HPDE6-E6E7 (cell line): ENCODE measurements at regions not wholly inside any gene's neighbourhood (a gene's known extent, or its start where the extent isn't known, plus 50 kb on each side); places are given as distances from the start of the nearest gene placed in this dataset.

Source experiments
- DNase-seq: peaks from one replicate; pipeline ENCODE4 v3.0.0; 2011; ENCODE audit warnings: missing footprints; ENCODE audit errors: extremely low spot score

DNA sequence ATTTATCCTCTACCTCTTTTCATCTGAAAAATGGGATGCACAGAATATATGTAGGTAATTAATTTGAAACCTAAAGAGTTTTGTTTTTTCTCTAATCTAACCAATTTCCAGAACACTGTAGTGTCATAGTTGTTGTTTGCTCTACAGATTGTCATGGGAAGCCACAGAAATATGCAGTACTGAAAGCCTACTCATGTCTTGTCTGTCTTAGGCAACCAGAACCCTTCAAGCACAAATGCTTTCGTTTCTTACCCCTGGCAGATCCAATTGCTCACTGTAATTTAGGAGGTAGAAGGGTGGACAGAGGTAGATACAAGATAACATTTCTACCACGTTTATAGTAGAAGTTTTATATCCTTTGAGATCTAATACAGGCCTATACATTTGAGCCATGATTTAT, 330.2 kb upstream of the NOVA1 start:
- DNase-seq, result no peak

DNA sequence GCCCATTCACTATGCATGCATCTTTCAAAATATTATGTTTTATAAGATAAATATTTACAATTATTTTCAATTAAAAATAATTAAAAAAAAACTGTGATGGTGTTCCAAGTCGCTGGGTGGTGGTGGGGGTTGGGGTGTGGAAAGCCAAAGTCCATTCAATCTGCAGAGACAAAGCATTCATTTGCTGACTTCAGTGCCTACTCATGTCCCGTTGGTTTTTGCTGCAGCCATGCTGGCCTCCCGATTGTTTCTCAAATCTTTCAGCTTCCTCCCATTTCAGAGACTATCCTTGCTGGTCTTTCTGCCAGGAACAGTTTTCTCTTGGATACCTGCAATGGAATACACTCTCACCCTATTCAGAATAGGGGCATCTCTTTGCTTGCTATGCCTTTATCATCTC, 331.5 kb upstream of the NOVA1 start:
- DNase-seq, result no peak

DNA sequence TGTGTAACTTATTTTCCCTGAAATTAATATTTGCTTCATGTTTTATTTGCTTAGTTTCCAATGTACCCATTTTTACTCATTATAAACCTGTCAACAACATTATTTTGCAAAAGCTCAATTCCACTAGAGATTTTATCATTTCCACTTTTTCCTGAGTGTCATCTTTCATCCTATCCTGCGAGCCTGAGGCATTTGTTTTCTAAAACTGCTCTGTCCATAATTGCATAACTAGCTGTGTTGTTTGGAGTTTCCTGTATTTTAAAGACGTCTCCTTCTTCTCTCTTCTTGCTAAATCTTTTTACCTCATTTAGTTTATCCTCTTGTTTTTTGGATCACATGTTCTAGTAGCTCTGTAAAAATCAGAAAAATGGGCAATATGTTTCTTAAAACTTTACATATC, 332.7 kb upstream of the NOVA1 start:
- no peak for DNase-seq

DNA sequence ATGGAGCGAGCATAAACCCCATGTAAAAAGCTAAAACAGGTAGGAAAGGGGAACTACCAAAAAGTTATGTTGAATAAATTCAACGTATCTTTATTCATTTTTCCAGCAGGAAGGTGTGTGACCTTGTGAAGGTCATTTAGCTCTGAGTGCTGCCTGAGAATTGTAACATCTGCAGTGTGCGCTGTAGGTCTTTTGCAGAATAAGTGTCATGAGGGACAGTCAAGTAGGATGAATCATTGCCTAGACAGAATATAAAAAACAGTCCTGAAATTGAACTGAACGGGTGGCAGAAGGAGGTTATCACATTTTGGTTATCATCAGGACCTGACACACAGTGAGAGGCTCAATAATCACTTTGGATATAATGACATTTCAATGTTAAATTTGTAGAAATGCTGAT, 334.8 kb upstream of the NOVA1 start:
- no peak for DNase-seq

DNA sequence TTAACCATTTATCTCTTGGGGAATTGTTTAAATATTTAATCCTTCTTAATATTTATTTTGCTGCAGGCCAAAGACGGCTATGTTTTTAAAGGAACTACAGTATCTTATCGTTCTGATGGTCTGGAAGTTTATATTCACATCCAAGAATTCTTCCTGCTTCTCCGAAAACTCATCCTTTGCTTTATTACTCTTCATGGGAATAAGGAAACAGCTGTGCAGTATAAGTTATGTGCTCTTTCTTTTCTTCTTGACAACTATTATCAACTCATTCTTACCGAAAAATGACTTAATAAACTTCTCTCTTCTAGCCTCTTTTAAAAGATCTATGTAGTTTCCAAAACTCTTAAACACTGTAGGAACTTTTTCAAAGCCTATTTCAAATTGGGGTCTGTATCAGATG, 335.6 kb upstream of the NOVA1 start:
- no peak for DNase-seq

DNA sequence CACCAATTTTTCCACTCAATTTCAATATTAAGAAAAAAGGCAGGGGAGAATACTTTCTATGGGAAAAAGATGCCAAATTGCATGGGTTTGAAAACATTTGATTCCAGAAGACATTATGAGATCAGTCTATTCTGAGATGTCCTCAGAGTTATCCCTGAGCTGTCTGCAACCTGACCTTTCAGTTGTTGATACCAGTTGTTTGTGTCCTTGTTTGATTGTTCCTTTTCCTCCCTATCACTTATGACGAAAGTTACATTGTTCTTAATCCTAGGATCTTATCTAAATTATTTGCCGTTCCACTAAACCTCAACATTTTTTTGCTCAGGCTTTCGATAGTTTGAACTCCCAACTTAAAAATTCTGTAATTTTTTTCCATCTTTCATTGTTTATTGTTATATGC, 336.3 kb upstream of the NOVA1 start:
- DNase-seq, result no peak

DNA sequence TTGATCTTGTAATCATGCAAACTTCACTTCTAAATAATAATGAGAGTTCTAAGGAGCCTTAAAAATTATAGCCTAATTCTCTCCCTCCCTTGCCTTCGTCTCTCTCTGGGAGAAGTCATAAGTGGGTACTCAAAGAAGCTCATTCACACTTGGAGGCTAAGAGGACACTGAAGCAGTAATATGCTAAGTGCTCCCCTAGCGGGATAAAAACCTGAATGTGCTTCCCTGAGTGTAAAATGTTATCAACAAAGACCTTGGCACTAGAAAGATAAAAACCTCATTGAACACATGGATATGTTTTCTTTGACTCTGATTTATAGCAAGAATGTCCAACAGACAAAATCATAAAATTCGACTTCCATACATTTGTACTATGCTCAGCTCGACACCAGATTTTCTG, 337.9 kb upstream of the NOVA1 start:
- no peak for DNase-seq

DNA sequence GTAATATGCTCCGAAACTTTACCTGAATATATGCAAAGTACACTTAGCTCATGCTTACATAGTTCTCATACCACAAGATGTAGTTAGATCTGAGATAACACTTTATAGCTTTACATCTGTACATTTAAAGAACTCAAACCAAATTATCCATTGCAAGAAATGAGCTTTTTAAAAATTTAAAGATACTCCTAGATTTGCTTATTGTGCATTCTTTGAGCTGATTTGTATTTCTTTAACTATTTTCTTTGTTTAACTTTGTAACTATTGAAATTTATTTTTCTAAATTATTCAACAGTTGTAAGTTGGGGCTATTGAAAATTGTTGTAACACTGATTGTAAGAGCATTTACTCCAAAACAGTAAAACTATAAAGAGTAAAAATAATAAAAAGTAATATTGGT, 340.2 kb upstream of the NOVA1 start:
- DNase-seq, result no peak

DNA sequence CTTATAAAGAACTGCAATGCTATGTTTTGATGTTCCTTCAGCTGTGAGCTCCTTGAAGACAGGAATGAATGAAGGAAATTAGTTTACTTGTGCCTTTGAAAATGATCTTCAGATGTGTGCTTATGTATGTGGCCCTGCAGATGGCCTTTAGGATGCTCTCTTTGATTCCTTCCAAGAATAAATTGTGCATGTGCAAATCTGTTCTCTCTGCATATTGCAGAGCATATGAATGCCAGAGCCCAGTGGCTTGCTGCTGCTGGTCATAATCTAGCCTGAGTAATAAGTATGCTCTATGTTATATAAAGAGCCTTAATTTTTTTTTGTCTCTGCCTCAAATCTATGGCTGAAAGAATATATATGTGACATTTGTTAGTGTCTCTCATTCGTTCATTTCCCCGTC, 341.9 kb upstream of the NOVA1 start:
- DNase-seq, result no peak

DNA sequence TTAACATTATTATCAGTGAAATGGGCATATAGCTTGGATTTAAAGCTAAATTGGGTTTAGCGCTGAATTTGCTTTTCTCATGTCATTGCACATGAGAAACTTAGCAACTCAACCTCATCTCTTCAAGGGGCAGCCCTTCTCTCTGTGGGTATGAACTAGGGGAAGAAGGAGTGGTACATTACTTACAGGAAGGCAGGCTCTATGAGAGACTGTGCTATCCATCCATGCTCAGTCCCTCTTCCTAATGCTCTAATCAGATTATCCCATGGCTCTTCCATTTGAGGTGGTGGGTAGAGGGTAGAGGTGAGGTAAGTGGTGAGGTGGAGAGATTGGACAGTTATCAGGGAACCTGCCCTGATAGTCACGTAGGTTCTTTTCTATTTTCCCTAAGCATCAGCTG, 343.7 kb upstream of the NOVA1 start:
- no peak for DNase-seq

DNA sequence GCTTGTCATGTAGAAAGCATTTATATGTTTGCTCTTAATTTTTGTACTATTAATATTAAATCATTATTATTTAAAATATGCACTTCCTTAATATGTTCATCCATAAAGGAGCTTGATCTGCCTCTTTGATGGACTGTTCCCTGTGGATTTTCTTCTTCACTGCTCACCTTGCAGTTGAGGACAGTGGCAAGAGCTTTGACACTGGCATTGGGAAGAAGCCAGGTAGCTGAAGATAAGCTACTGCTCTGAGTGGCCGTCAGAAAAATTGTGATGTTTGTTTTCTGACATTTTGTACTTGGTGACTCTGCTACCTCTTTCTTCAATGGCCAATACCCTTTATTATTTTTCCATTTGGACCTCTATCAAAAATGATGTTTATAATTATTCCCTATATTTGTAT, 349.4 kb upstream of the NOVA1 start:
- DNase-seq, result no peak

DNA sequence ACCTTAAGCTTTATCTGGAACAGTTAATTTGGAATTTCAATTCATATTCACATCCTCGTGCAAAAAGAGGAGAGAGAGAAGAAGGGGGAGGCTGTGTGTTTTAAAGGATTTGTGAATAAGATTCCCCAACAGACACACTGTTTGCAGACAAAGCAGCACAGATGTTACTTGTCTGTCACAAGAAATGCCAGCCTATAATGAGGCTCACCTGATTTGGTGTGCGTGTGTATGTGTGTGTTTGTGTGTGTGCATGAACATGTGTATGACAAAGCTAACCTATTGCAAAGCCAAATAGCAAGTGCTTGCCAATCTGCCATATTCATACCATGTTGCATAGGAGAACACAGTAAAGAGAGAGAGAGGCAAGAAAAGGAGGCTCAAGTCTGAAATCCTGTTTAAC, 361.6 kb upstream of the NOVA1 start:
- DNase-seq, result no peak

DNA sequence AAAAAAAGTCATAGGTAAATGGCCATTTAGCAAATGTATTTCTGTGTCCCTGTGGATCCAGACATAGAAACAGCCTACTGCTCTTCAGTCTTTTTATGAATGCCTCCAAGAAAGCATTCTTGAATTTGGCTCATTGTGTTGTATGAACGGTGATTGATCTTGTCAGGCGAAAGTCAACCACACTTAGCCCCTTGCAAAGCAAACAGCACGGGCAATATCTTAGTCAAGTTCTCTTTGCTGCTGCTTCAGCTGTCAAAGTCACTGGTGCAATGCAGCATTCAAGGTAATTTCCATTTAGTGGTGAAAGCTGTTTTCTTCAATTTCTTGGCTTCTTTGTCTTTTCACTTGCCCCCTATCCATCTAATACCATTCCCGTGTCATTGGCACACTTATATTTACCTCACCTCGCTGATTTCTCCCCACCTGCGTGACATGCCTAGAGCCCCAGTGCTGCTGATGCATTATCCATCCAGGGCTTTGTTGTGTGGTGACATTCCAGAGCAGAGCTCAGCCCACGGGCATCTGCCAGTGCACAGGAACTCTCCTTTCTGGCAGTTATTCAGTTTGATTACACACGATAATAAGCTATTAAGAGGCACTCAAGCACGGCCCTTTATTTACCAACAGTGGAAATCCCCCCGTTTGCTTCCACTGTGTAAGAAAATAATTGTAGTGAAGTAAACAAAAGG, 362.3 kb upstream of the NOVA1 start:
- DNase-seq, result no peak

DNA sequence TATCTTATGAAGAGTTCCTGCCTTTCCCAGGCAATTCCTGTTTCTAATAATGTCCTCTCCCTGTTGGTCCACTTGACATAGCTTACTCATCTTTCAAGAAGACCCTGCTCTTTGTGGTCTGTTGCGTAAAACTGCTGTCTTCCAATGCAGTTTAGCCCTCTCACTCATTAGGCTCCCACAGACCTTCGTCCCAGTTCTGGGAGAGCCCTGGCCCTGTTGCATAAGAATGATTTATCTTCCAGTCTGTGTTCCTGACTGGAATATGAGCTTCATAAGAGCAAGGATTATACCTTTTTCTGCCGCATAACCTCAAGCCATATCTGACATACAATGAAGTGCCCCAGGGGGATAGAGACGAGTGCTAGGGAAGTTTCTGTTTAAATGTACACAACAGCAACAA, 365.9 kb upstream of the NOVA1 start:
- DNase-seq, result no peak

DNA sequence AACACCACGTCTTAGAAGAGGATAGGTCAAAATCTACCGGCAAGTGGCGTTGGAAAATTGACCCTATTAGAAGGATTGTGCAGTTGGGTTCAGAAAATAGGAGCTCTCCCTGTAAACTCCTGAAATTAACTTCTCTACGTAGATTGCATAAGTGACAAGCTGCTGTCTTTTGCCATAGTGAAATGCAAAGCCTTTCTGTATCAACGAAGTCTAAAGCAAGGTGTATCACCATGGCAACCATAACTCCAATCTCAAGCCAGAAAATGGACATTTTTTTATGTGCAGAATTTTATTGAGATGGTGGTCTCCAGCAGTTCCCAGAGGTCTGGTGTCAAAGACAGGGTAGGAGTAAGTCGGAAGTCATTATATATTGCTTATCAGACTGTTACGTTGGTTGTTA, 367.7 kb upstream of the NOVA1 start:
- DNase-seq, result no peak

DNA sequence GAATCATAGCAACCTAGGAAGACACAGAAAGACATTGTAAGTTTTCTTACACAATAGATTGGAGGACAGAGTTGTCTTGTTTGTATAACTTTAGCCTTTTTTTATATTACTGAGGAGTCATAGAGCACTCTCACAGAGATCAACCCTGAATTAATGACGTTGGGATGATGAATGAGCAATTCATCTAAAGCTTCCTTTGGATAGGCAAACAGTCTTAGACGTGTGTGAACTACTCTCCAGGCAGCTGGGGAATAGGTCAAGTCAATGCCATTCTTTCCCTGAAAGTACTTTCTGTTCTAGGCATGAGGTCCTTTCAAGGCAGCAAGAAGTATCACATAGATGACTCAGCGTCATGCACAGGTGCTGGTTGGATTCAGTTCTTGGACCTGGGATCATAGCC, 369.1 kb upstream of the NOVA1 start:
- peak; percentile 27 for DNase-seq

DNA sequence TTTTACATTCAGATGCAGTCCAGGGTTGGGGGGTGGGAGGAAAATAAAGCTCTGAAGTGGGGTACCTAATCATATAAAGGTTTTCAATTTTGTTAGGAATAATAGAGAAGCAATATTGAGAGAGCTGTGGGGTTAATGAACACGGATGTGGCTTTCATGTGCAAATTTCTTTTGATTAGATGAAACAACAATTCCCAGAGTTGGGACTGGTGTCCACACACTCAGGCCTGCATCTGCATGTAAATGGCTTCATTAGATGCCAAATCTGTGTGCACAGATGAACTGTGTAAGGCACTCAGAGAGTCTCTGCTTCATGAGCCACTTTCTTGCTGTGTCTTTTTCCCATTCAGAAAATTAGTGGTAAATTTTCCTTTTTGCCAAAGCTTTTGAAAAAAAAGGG, 377.1 kb upstream of the NOVA1 start:
- DNase-seq, result no peak

DNA sequence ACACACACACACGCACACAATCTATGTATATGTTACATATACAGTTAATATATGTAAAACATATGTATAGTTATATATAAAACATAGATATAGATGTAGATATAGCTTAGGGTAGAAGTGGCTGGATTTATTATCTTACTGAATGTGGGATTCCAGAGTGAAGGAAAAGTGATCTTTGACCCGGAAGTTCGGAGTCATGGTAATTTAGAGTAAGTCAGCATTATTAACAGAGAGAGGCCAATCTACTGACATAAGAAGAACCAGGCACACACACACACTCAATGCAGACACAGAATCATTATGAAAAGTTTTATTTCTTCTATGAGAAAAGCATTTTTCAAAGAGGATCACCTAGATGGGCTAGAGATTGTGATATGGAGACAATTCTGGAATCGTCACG, 384.2 kb upstream of the NOVA1 start:
- DNase-seq, result no peak

DNA sequence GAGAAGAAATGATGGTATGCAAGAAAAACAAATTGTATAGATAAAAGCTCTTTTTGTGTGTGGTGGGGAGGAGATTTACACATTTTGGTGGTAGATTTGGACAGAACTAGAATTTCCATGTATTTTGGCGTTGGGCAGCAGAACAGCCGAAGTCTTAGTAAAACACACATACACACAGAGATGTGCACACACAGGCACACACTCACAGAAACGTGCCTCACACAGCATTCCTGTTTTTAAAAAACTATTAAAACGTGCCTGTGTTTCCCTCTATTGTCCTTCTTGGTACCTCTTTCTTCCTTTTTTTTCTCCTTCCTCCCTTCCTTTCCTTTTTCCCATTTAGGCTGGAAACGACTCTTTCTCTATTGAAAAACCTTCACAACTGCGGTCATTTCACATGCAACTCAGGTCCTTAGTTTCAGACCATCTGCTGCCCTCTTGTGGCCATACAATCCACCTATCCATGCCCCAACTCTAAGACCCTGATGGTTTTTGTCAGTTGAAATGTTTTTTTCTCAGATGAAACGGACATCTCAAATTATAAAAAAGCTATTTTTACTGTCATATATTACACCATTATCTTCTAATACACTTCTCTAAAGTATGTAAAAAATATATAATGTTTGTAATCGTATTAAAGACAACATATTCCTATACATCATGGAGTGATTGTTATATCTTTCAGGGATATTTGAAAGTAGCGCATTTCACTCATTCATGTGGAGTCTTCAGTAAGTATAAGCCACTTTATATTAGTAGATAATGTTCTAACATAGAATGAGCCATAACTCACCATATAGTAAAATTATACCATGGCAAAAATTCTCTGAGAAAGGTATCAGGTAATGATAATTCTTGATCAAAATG, 386.7 kb upstream of the NOVA1 start:
- peak; percentile 5 for DNase-seq

DNA sequence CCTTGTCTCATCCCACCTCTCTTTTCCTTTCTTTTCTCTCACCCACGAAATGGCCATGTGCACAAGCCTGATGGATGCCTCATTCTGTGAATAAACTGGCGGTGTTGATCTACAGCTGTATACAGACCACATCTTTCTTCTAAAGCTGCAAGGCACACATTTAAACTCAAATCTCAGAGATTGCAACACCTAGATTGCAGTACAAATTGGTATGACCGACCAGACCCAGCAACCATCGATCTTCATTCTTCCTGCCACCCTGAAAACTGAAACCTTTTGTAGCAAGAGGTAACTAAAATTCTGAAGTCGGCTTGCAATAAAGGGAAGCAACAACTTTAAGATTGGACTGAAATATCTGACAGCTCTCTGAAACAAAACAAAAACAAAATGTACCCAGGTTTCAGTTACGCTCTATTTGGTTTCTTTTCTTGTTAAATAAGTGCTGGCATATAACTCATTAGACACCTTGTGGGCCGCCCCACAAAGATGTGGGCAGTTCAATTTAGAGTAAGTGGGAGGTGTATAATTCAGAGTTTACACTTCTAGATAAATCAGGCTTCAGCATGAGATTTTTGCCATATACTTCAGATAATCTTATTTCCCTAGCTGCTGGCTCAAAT, 390.0 kb upstream of the NOVA1 start:
- no peak for DNase-seq

DNA sequence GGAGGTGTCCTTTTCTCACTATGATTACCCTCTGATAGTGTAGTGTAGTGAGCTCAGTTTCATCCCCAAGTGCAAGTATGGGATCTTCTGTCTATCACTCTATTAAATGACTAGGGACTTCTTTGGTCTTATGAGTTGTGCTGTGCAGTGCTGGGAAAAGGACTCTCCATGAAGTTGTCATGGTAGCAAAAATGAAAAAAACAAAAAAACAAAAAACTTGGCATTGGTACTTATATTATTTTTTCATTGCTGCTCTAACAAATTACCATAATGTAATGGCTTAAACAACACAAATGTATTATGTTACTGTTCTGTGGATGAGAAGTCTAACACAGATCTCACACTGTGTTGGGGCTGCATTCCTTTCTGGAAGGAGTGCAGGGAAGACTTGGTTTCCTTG, 393.1 kb upstream of the NOVA1 start:
- no peak for DNase-seq

DNA sequence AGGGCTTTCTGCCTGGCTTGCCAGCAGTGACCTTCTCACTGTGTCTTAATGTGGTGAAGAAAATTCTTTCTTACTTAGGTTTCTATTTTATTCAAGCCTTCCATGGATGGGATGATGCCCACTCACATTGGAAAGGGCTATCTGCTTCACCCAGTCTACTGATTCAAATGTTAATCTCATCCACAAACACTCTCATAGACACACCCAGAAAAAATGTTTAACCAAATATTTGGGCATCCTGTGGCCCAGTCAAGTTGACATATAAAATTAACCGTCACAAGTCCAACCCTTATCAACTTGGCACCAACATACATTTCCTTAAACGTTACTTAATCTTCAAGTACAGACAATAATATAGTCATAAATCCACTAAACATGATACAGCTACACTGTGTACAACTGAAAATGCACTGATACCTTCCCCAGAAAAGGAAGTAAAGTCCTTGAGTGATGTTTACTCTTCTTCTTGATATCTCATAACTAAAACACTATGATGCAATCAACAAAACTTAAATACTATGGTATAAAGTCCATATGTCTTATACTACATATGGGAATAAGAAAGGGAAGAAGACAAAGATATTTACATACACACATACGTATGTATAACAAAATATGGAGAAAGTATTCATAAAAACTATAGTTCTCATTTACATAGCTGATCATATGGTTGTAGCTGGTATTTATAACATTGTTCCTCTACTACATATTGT, 394.7 kb upstream of the NOVA1 start:
- DNase-seq, result no peak
